GM13977 (cell line): ENCODE measurements at regions not wholly inside any gene's neighbourhood (a gene's known extent, or its start where the extent isn't known, plus 50 kb on each side); places are given as distances from the start of the nearest gene placed in this dataset.

Experiments
- DNase-seq: peaks from one replicate; pipeline ENCODE4 v3.0.0; 2012; ENCODE audit warnings: low spot score
- in situ Hi-C: fragments of 300-500 bp; cut with MboI; formaldehyde crosslinking; loops from one replicate; pipeline ENCODE4 v1.12.0; 2022; ENCODE audit warnings: low sequenced_read_pairs, low pct_unique_long_range_greater_than_20kb, mixed read lengths, inconsistent platforms; ENCODE audit not compliant: unreplicated experiment
- TF ChIP-seq, protein P1 (sequence below): IDR thresholded peaks from 2 replicates; pipeline ENCODE4 v1.5.1; 2012; ENCODE audit warnings: mild to moderate bottlenecking, control low read depth; ENCODE audit not compliant: insufficient read depth; ENCODE audit errors: extremely low read depth, missing control alignments

DNA sequence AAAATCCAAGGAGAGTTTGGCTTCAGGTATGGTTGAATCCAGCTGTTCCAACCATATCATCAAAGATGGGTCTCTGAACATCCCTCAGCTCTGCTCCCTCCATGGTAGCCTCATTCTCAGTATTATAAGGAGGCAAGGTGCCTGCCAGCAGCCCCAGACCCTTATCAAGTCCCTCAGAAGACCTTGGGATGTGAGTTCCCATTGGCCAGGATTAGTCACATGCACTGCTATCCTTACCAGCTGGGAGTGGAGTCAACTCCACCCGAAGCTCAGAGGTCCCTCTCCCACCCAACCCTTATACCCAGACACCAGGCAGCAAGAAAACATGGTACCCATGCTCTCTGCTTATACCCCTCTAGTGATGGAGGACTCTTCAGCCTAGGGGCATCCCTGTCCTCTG is 153.7 kb upstream of the ZBTB40 start:
- DNase-seq = no peak
- in situ Hi-C loops = no loop called here
- TF ChIP-seq, protein P1, sequence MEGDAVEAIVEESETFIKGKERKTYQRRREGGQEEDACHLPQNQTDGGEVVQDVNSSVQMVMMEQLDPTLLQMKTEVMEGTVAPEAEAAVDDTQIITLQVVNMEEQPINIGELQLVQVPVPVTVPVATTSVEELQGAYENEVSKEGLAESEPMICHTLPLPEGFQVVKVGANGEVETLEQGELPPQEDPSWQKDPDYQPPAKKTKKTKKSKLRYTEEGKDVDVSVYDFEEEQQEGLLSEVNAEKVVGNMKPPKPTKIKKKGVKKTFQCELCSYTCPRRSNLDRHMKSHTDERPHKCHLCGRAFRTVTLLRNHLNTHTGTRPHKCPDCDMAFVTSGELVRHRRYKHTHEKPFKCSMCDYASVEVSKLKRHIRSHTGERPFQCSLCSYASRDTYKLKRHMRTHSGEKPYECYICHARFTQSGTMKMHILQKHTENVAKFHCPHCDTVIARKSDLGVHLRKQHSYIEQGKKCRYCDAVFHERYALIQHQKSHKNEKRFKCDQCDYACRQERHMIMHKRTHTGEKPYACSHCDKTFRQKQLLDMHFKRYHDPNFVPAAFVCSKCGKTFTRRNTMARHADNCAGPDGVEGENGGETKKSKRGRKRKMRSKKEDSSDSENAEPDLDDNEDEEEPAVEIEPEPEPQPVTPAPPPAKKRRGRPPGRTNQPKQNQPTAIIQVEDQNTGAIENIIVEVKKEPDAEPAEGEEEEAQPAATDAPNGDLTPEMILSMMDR = no peak

DNA sequence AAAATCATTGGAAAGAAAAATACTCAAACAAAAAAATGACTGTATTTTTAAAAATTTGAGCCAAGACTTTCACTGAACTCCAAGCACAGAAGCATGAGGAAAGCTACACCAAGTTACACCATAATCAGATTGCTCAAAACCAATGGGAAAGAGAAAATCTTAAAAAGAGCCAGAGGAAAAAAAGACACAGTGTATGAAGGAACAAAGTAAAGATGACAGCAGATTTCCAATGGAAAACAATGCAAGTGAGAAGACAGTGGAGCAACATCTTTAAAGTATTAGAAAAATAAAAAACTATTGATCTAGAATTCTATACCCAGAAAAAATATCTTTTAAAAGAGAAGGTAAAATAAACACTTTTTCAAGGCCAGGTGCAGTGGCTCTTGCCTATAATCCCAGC is 147.8 kb upstream of the ZBTB40 start:
- TF ChIP-seq, protein P1 = no peak
- DNase-seq = no peak
- in situ Hi-C loops = no loop called here

DNA sequence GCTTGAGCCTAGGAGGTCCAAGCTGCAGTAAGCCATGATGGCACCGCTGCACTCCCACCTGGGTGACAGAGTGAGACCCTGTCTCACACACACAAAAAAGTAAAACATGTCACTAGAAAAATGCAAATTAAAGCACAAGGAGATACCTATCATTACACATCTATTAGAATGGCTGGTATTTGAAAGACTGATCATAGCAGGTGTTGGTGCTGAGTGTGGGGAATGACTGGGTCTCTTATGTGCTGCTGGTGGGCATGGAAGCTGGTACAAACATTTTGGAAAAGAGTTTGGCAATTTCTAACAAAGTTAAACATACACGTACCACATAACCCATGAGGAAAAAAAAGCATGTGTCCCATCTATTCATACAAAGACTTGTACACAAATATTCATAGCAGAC is 142.1 kb upstream of the ZBTB40 start:
- TF ChIP-seq, protein P1 = no peak
- DNase-seq = no peak
- in situ Hi-C loops = no loop called here

DNA sequence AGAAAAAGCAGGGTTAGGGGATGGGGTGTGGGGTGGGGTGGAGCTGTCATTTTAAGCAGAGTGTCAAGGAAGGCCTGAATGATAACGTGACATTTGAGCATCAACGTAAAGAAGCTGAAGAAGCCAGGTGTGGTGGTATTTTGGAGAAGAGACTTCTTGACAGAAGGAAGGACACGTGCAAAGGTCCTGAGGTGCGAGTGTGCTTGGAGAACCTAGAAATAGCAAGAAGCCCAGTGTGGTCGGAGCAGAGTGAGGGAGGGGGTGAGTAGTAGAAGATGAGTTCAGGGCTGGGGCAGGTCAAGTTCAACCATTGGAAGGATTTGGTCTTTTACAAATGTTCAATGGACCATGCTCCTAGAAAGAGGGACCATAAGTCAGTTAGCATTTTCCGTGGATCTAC is 140.2 kb upstream of the ZBTB40 start:
- TF ChIP-seq, protein P1 = no peak
- DNase-seq = no peak
- in situ Hi-C loops = no loop called here

DNA sequence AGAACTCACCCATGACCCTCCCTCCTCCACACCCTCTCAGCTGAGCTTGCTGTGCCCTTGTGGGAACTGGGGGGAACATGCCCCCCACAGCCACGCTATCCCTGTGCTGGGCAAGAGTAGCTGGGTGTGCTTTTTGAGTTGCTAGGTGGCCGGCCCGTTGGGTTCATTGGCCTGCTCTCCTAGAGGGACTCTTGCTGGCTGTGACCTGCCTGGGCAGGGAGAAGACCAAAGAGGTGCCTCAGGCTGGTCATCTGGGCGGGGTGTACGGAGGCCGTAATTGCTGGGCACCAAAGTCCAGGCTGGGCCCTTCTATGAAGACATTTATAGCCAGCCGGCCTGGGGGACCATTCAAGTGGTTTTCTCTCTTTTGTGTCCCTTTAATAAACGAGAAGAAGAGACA is 138.3 kb upstream of the ZBTB40 start:
- TF ChIP-seq, protein P1 = no peak
- in situ Hi-C loops = no loop called here
- DNase-seq = no peak

DNA sequence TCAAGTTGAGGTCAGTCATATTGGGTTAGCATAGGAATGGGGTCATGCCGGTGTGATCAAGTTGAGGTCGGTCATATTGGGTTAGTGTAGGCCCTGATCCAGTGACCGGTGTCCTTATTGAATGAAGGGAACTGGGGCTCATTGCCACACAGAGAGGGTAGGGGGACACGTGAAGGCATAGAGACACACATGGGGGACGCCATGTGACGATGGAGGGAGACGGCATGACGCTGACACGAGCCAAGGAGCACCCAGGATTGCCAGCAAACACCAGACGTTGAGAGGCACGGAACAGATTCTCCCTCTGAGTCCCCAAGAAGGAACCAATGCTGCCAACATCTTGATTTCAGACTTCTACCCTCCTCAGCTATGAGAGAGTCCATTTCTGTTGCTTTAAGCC is 136.9 kb upstream of the ZBTB40 start:
- no peak for DNase-seq
- TF ChIP-seq, protein P1 = no peak
- in situ Hi-C loops = no loop called here
